ENCODE measurements at regions not wholly inside any gene's neighbourhood (a gene's known extent, or its start where the extent isn't known, plus 50 kb on each side); places are given as distances from the start of the nearest gene placed in this dataset.

- TF ChIP-seq, protein P1, sequence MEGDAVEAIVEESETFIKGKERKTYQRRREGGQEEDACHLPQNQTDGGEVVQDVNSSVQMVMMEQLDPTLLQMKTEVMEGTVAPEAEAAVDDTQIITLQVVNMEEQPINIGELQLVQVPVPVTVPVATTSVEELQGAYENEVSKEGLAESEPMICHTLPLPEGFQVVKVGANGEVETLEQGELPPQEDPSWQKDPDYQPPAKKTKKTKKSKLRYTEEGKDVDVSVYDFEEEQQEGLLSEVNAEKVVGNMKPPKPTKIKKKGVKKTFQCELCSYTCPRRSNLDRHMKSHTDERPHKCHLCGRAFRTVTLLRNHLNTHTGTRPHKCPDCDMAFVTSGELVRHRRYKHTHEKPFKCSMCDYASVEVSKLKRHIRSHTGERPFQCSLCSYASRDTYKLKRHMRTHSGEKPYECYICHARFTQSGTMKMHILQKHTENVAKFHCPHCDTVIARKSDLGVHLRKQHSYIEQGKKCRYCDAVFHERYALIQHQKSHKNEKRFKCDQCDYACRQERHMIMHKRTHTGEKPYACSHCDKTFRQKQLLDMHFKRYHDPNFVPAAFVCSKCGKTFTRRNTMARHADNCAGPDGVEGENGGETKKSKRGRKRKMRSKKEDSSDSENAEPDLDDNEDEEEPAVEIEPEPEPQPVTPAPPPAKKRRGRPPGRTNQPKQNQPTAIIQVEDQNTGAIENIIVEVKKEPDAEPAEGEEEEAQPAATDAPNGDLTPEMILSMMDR (IDR thresholded peaks at IDR 0.05; ENCODE audit: low read depth, low read length): no peak
- Histone ChIP-seq H3K27ac (no peak overlapping the region), H3K36me3 (no peaks in the 10 kb centered on the region), H3K9me3 (ENCODE audit: severe bottlenecking) (no peaks in the 10 kb centered on the region), H3K4me3 (ENCODE audit: low read depth, low read length) (no peak overlapping the region), H3K27me3 (ENCODE audit: insufficient read depth, low read depth, severe bottlenecking) (peaks cover 87% of the 10 kb centered on the region)
- DNase-seq: no peak
Observed at GRCh38 chr10:44047361-44047760, 337.5 kb downstream of the CXCL12 start.

DNA sequence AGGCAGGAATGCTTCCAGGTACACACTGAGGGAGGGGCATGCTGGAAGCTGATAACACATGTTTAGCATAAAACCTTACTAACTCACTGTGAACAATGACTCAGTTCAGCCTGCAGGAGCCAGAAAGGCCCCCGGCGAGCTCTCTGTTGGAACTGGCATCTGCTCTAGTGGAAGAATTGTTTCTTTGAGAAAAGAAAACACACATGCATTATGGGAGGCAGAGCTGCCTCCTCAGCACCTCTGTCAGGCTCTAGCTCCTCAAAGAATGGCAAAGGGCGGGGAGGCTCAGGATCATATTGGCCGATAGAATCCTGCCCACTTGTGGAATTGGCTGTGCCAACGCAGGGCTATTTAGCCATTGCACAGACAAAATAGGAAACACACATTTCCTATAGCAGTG is 338.3 kb downstream of the CXCL12 start:
- H3K36me3 ChIP-seq: no peaks in the 10 kb centered on the region
- H3K27me3 ChIP-seq (ENCODE audit: insufficient read depth, low read depth, severe bottlenecking): peaks cover 87% of the 10 kb centered on the region
- DNase-seq: no peak
- no peaks in the 10 kb centered on the region for H3K9me3 ChIP-seq (ENCODE audit: severe bottlenecking)
- TF ChIP-seq, protein P1 (IDR thresholded peaks at IDR 0.05; ENCODE audit: low read depth, low read length): no peak
- H3K4me3 ChIP-seq (ENCODE audit: low read depth, low read length): no peak overlapping the region
- H3K27ac ChIP-seq: no peak overlapping the region

GRCh38 chr10:44045020-44045419 is 339.9 kb downstream of the CXCL12 start:
- no peak overlapping the region for H3K27ac ChIP-seq
- H3K27me3 ChIP-seq (ENCODE audit: insufficient read depth, low read depth, severe bottlenecking): peaks cover 74% of the 10 kb centered on the region
- H3K36me3 ChIP-seq: no peaks in the 10 kb centered on the region
- H3K9me3 ChIP-seq (ENCODE audit: severe bottlenecking): no peaks in the 10 kb centered on the region
- DNase-seq: no peak
- no peak overlapping the region for H3K4me3 ChIP-seq (ENCODE audit: low read depth, low read length)
- TF ChIP-seq, protein P1 (IDR thresholded peaks at IDR 0.05; ENCODE audit: low read depth, low read length): no peak

GRCh38 chr10:44044549-44044948 is 340.3 kb downstream of the CXCL12 start:
- TF ChIP-seq, protein P1 (IDR thresholded peaks at IDR 0.05; ENCODE audit: low read depth, low read length): no peak

GRCh38 chr10:44043646-44044375 is 341.1 kb downstream of the CXCL12 start:
- Histone ChIP-seq H3K27ac (no peak overlapping the region), H3K36me3 (no peaks in the 10 kb centered on the region), H3K4me3 (ENCODE audit: low read depth, low read length) (no peak overlapping the region), H3K27me3 (ENCODE audit: insufficient read depth, low read depth, severe bottlenecking) (peaks cover 63% of the 10 kb centered on the region), H3K9me3 (ENCODE audit: severe bottlenecking) (no peaks in the 10 kb centered on the region)
- no peak for DNase-seq
- TF ChIP-seq, protein P1 (IDR thresholded peaks at IDR 0.05; ENCODE audit: low read depth, low read length): no peak

More at GRCh38 chr10:44044549-44044948, 340.3 kb downstream of the CXCL12 start:
- no peaks in the 10 kb centered on the region for H3K9me3 ChIP-seq (ENCODE audit: severe bottlenecking)
- peaks cover 69% of the 10 kb centered on the region for H3K27me3 ChIP-seq (ENCODE audit: insufficient read depth, low read depth, severe bottlenecking)
- DNase-seq: no peak
- no peak overlapping the region for H3K4me3 ChIP-seq (ENCODE audit: low read depth, low read length)
- H3K36me3 ChIP-seq: no peaks in the 10 kb centered on the region
- H3K27ac ChIP-seq: no peak overlapping the region

Measured in WERI-Rb-1 (cell line).